ENCODE measurements at regions not wholly inside any gene's neighbourhood (a gene's known extent, or its start where the extent isn't known, plus 50 kb on each side); places are given as distances from the start of the nearest gene placed in this dataset.

DNA sequence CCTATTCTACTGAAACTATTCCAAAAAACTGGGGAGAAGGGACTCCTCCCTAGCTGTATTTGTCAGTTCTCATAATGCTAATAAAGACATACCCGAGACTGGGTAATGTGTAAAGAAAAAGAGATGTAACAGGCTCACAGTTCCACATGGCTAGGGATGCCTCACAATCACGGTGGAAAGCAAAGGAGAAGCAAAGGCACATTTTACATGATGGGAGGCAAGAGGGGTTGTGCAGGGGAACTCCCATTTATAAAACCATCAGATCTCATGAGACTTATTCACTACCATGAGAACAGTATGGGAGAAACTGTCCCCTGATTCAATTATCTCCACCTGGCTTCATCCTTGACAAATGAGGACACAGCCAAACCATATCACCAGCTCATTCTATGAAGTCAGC, 111.2 kb upstream of the RIPOR2 start:
- TF ChIP-seq POLR2A (IDR thresholded peaks at IDR 0.05): no peak
- TF ChIP-seq, protein P1, sequence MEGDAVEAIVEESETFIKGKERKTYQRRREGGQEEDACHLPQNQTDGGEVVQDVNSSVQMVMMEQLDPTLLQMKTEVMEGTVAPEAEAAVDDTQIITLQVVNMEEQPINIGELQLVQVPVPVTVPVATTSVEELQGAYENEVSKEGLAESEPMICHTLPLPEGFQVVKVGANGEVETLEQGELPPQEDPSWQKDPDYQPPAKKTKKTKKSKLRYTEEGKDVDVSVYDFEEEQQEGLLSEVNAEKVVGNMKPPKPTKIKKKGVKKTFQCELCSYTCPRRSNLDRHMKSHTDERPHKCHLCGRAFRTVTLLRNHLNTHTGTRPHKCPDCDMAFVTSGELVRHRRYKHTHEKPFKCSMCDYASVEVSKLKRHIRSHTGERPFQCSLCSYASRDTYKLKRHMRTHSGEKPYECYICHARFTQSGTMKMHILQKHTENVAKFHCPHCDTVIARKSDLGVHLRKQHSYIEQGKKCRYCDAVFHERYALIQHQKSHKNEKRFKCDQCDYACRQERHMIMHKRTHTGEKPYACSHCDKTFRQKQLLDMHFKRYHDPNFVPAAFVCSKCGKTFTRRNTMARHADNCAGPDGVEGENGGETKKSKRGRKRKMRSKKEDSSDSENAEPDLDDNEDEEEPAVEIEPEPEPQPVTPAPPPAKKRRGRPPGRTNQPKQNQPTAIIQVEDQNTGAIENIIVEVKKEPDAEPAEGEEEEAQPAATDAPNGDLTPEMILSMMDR (IDR thresholded peaks at IDR 0.05): no peak
